GM18498 (cell line): ENCODE measurements at regions not wholly inside any gene's neighbourhood (a gene's known extent, or its start where the extent isn't known, plus 50 kb on each side); places are given as distances from the start of the nearest gene placed in this dataset.

Experiments used
- ATAC-seq: cut with Tn5 transposase; IDR thresholded peaks from one replicate; pipeline ENCODE4 v1.9.1; 2021; ENCODE audit warnings: mild to moderate bottlenecking, moderate library complexity; ENCODE audit not compliant: unreplicated experiment

DNA sequence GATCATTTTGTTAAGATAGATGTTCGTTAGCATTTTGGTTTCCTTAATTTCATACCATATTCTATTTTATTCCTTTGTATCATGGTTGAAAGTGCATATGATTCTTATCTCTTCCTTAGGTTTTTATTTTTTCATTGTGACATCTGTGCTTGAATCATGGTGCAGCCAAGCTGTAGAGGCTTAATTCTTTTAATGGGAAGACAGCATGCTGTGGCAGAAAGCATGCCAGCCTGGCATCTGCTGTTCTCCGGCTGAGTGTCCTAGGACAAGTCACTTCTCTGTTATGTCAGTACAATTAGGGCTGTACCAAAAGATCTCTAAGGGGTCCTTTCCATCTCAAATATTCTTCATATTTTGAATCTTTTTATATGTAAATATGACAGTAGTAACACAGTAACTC lies 68.5 kb upstream of the PMFBP1 start:
- ATAC-seq = no peak

DNA sequence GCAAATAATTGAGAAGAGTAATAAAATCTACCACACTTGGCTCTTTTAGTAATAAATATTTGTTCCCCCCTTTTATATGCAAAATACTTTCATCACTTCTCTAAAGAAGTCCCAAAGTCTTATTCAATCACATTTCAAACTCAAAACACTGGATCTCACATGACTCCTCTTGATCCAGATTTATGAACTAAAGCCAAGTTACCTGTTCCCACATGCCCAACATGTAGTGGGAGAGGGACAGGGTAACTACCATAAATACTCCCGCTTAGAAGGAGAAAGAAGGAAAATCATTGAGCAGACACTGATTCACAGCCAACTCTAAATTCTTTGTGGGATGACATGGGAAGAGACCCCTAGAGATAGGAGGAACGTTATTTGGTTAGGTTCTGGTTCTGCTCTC lies 64.9 kb upstream of the PMFBP1 start:
- ATAC-seq = no peak

DNA sequence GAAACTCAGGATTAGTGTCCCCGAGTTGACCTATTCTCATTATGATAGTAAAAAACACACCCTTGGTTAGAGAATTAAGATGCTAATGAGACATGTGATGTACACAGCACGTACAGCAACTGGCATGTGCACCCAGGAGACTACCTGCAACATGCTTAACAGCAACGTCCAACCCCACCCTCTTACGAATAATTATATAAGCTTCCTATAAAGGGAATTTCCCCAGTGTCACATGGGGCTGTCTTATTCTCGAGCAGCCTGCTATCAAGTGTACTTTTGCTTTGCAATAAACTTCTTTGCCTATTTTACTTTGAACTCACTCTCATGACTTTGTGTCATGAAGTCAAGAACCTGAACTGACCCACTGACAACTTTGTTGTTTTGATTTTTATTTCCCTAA lies 62.4 kb upstream of the PMFBP1 start:
- ATAC-seq = no peak

DNA sequence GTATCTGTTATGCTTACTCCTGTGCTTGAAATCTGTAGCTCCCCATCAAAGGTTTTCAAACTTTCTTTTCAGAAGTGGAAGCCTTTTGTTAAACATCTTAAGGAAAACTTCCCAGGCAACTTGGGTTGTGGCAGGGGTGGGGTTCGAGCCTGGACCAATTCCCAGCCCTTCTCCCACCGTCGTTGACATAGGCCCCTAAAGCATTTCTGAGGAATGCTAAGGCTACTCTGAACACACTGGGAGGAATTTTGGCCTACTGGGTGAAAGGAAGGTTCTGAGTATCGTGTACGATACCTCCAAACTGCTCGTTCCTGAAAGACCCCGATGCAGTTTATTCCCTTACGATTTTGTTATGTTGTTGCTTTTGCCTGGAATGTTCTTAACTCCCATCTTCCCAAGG lies 56.1 kb upstream of the PMFBP1 start:
- no peak for ATAC-seq

- no peak for ATAC-seq
These were observed 54.2 kb upstream of the PMFBP1 start for GRCh38 chr16:72226136-72226535.

DNA sequence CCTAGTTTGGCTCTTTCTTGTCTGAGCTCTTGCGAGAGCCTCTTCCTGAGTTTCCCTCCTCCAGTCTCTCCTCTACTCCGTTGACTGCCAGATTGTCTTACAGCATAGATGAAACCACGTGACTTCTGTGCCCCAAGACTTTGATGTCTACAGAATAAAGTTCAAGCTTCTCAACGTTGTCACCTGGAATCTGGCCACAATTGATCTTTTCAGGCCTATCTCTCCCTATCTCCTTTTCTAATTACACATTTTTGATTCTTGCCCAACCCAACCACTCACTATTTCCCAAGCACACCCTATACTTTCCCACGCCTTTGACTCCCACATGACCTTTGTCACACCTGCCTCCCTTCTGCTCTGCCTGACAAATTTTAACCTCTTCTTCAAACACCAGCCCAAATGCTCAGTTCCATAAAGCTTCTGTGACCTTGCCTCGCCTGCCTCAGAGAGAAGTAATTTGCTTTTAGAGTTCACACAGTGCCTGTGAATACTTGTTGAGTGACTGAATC lies 52.4 kb upstream of the PMFBP1 start:
- ATAC-seq = no peak

- ATAC-seq = no peak
These were observed 50.5 kb upstream of the PMFBP1 start for GRCh38 chr16:72222503-72222902.
